Hepatocyte (in vitro differentiated cells): ENCODE measurements at regions not wholly inside any gene's neighbourhood (a gene's known extent, or its start where the extent isn't known, plus 50 kb on each side); places are given as distances from the start of the nearest gene placed in this dataset.

Experiments used
- DNase-seq: peaks from one replicate; pipeline ENCODE4 v3.0.0-alpha.2; 2016; ENCODE audit warnings: low spot score
- H2AFZ ChIP-seq: fragments of 200-600 bp; sonication (generic); 2 replicates; pipeline ENCODE4 v1.6.0; 2016; ENCODE audit warnings: antibody characterized with exemption, mild to moderate bottlenecking
- H3K27ac ChIP-seq: fragments of 200-600 bp; sonication (generic); 2 replicates; pipeline ENCODE4 v1.5.1; 2016; ENCODE audit warnings: mild to moderate bottlenecking
- H3K27me3 ChIP-seq: fragments of 200-600 bp; sonication (generic); 2 replicates; pipeline ENCODE4 v1.6.1; 2016
- H3K36me3 ChIP-seq: fragments of 200-600 bp; sonication (generic); replicated peaks from 2 replicates; pipeline ENCODE4 v1.5.1; 2016; ENCODE audit warnings: low read depth; ENCODE audit not compliant: insufficient read depth
- H3K4me1 ChIP-seq: fragments of 200-600 bp; sonication (generic); 2 replicates; pipeline ENCODE4 v1.5.1; 2016; ENCODE audit warnings: mild to moderate bottlenecking, moderate library complexity; ENCODE audit not compliant: insufficient read depth
- H3K4me2 ChIP-seq: fragments of 200-600 bp; sonication (generic); 2 replicates; pipeline ENCODE4 v1.6.0; 2016
- H3K4me3 ChIP-seq: fragments of 200-600 bp; sonication (generic); 2 replicates; pipeline ENCODE4 v1.5.1; 2016; ENCODE audit warnings: mild to moderate bottlenecking
- H3K79me2 ChIP-seq: fragments of 200-600 bp; sonication (generic); 2 replicates; pipeline ENCODE4 v1.6.0; 2017; ENCODE audit warnings: mild to moderate bottlenecking
- H3K9me2 ChIP-seq: fragments of 200-600 bp; sonication (generic); replicated peaks from 2 replicates; pipeline ENCODE4 v1.6.0; 2017; ENCODE audit warnings: mild to moderate bottlenecking; ENCODE audit not compliant: insufficient read depth
- H3K9me3 ChIP-seq: fragments of 200-600 bp; sonication (generic); 2 replicates; pipeline ENCODE4 v1.5.1; 2016; ENCODE audit warnings: low read depth, mild to moderate bottlenecking
- H4K20me1 ChIP-seq: fragments of 200-600 bp; sonication (generic); 2 replicates; pipeline ENCODE4 v1.6.0; 2016; ENCODE audit warnings: mild to moderate bottlenecking; ENCODE audit not compliant: insufficient read depth, poor library complexity, severe bottlenecking
- CTCF ChIP-seq: fragments of 200-600 bp; sonication (generic); IDR thresholded peaks from 2 replicates; pipeline ENCODE4 v1.5.1; 2016; ENCODE audit warnings: antibody characterized with exemption, mild to moderate bottlenecking; ENCODE audit not compliant: poor library complexity
- EZH2 ChIP-seq: fragments of 200-600 bp; sonication (generic); IDR thresholded peaks from 2 replicates; pipeline ENCODE4 v1.6.1; 2016; ENCODE audit warnings: antibody characterized with exemption, mild to moderate bottlenecking, borderline replicate concordance
- EZH2phosphoT487 ChIP-seq: fragments of 200-600 bp; sonication (generic); IDR thresholded peaks from one replicate; pipeline ENCODE4 v1.6.1; 2018; ENCODE audit warnings: antibody characterized with exemption, mild to moderate bottlenecking, low read depth, moderate library complexity; ENCODE audit not compliant: unreplicated experiment, severe bottlenecking
- WGBS: methylation state at CpG from one replicate; pipeline ENCODE4 v1.1.6; 2016; ENCODE audit warnings: low lambda C conversion rate; ENCODE audit errors: missing lambda C conversion rate; 5-methylcytosine and 5-hydroxymethylcytosine counted together

- Histone ChIP-seq H3K27ac (no peak overlapping the region), H2AFZ (no peak overlapping the region), H3K79me2 (no peaks in the 10 kb centered on the region), H4K20me1 (no peaks in the 10 kb centered on the region), H3K4me1 (no peaks in the 10 kb centered on the region), H3K36me3 (no peaks in the 10 kb centered on the region), H3K4me2 (no peak overlapping the region), H3K9me2 (no peaks in the 10 kb centered on the region), H3K9me3 (no peaks in the 10 kb centered on the region), H3K27me3 (no peaks in the 10 kb centered on the region), H3K4me3 (no peak overlapping the region)
- WGBS, result 64% methylated on average over 3 of the region's 3 CpGs
- TF ChIP-seq CTCF (no peak), EZH2 (no peak), EZH2phosphoT487 (no peak)
- DNase-seq, result no peak
Observed at GRCh38 chr2:187815113-187815512, 260.9 kb upstream of the TFPI start.

GRCh38 chr2:187819624-187820023, 265.4 kb upstream of the TFPI start:
- no peaks in the 10 kb centered on the region for H3K9me2 ChIP-seq
- H3K79me2 ChIP-seq, result no peaks in the 10 kb centered on the region
- no peak for TF ChIP-seq CTCF
- H3K36me3 ChIP-seq, result no peaks in the 10 kb centered on the region
- 79% methylated on average over 1 of the region's 1 CpG for WGBS
- no peak overlapping the region for H3K27ac ChIP-seq
- no peaks in the 10 kb centered on the region for H3K9me3 ChIP-seq
- no peak overlapping the region for H3K4me2 ChIP-seq
- no peak overlapping the region for H2AFZ ChIP-seq
- H3K4me3 ChIP-seq, result no peak overlapping the region
- no peaks in the 10 kb centered on the region for H4K20me1 ChIP-seq
- no peaks in the 10 kb centered on the region for H3K4me1 ChIP-seq
- no peak for DNase-seq
- H3K27me3 ChIP-seq, result no peaks in the 10 kb centered on the region

- Histone ChIP-seq H4K20me1 (no peaks in the 10 kb centered on the region), H3K27me3 (no peaks in the 10 kb centered on the region), H3K4me1 (no peaks in the 10 kb centered on the region), H3K36me3 (no peaks in the 10 kb centered on the region), H3K27ac (no peak overlapping the region), H3K9me3 (no peaks in the 10 kb centered on the region), H2AFZ (no peak overlapping the region), H3K79me2 (no peaks in the 10 kb centered on the region), H3K9me2 (no peaks in the 10 kb centered on the region), H3K4me3 (no peak overlapping the region), H3K4me2 (no peak overlapping the region)
- TF ChIP-seq EZH2, result no peak
- no peak for TF ChIP-seq EZH2phosphoT487
- TF ChIP-seq CTCF, result no peak
- no peak for DNase-seq
- 96% methylated on average over 12 of the region's 12 CpGs for WGBS
Observed at GRCh38 chr2:187825108-187825507, 270.9 kb upstream of the TFPI start.

- no peaks in the 10 kb centered on the region for H3K27me3 ChIP-seq
- H3K9me2 ChIP-seq, result no peaks in the 10 kb centered on the region
- H2AFZ ChIP-seq, result no peak overlapping the region
- H3K36me3 ChIP-seq, result no peaks in the 10 kb centered on the region
- no peak overlapping the region for H3K4me2 ChIP-seq
- no peaks in the 10 kb centered on the region for H3K79me2 ChIP-seq
- TF ChIP-seq EZH2phosphoT487 (no peak), EZH2 (no peak), CTCF (no peak)
- H3K27ac ChIP-seq, result no peak overlapping the region
- H4K20me1 ChIP-seq, result no peaks in the 10 kb centered on the region
- H3K4me1 ChIP-seq, result no peaks in the 10 kb centered on the region
- no peak for DNase-seq
- H3K9me3 ChIP-seq, result no peaks in the 10 kb centered on the region
- WGBS, result 62% methylated on average over 2 of the region's 2 CpGs
- H3K4me3 ChIP-seq, result no peak overlapping the region
Observed at GRCh38 chr2:187826023-187826422, 271.8 kb upstream of the TFPI start.
